ENCODE measurements at regions not wholly inside any gene's neighbourhood (a gene's known extent, or its start where the extent isn't known, plus 50 kb on each side); places are given as distances from the start of the nearest gene placed in this dataset.
"Not testable (repeated sequence)": the region's sequence is repeated elsewhere in the genome, so short reads cannot be mapped to it uniquely, and the experiment has no call there.

- POLR2A ChIA-PET: no interaction called here
- H3K27me3 ChIP-seq (replicated peaks in 2 of 5; ENCODE audit: control insufficient read depth in 4 of 5, insufficient read depth in 5 of 5, low read length in 4 of 5): peaks cover 0 to 2% (median 0%) of the 10 kb centered on the region in 5 experiments
- no peaks in the 10 kb centered on the region for H3K9me3 ChIP-seq (ENCODE audit: control extremely low read depth in 1 of 5, control insufficient read depth in 4 of 5, insufficient read depth in 2 of 5, low read depth in 1 of 5, low read length in 4 of 5)
- no peak overlapping the region for H3K27ac ChIP-seq (ENCODE audit: insufficient read depth in 1 of 2, low read depth in 1 of 2, low read length in 2 of 2, poor library complexity in 1 of 2, severe bottlenecking in 2 of 2)
- 91% methylated on average over 6 of the region's 9 CpGs for WGBS (ENCODE audit: insufficient coverage)
- no peaks in the 10 kb centered on the region for H3K4me1 ChIP-seq (ENCODE audit: control extremely low read depth in 1 of 4, control insufficient read depth in 4 of 4, insufficient read depth in 4 of 4, low read length in 3 of 4)
- CTCF ChIA-PET: no interaction called here
- no peak overlapping the region for H3K4me3 ChIP-seq (ENCODE audit: control insufficient read depth in 1 of 7, extremely low read depth in 1 of 7, insufficient read depth in 4 of 7, low read depth in 2 of 7, low read length in 6 of 7)
- H3K36me3 ChIP-seq (ENCODE audit: control insufficient read depth in 4 of 4, insufficient read depth in 4 of 4, low read length in 3 of 4): no peaks in the 10 kb centered on the region
- no peak for DNase-seq
These were observed 178.6 kb upstream of the CCDC54 start for GRCh38 chr3:107198581-107199181.

- Histone ChIP-seq H3K27me3 (replicated peaks in 2 of 5; ENCODE audit: control insufficient read depth in 4 of 5, insufficient read depth in 5 of 5, low read length in 4 of 5) (peaks cover 0 to 2% (median 0%) of the 10 kb centered on the region in 5 experiments), H3K27ac (ENCODE audit: insufficient read depth in 1 of 2, low read depth in 1 of 2, low read length in 2 of 2, poor library complexity in 1 of 2, severe bottlenecking in 2 of 2) (no peak overlapping the region), H3K36me3 (ENCODE audit: control insufficient read depth in 4 of 4, insufficient read depth in 4 of 4, low read length in 3 of 4) (no peaks in the 10 kb centered on the region), H3K4me1 (ENCODE audit: control extremely low read depth in 1 of 4, control insufficient read depth in 4 of 4, insufficient read depth in 4 of 4, low read length in 3 of 4) (no peaks in the 10 kb centered on the region), H3K4me3 (ENCODE audit: control insufficient read depth in 1 of 7, extremely low read depth in 1 of 7, insufficient read depth in 4 of 7, low read depth in 2 of 7, low read length in 6 of 7) (no peak overlapping the region), H3K9me3 (ENCODE audit: control extremely low read depth in 1 of 5, control insufficient read depth in 4 of 5, insufficient read depth in 2 of 5, low read depth in 1 of 5, low read length in 4 of 5) (no peaks in the 10 kb centered on the region)
- no peak for DNase-seq
- WGBS (ENCODE audit: insufficient coverage): no CpG with 5 or more reads among the region's 1 CpG
- ChIA-PET CTCF (no interaction called here), POLR2A (interaction anchor here (0.6 kb wide), 1 partner anchor 16 kb away, joined by 3 read pairs; no protein-coding TSS in a partner anchor)
These were observed 176.1 kb upstream of the CCDC54 start for GRCh38 chr3:107201146-107201545.

GRCh38 chr3:107202885-107203284, 174.4 kb upstream of the CCDC54 start:
- DNase-seq; H3K4me1 ChIP-seq (ENCODE audit: control extremely low read depth in 1 of 4, control insufficient read depth in 4 of 4, insufficient read depth in 4 of 4, low read length in 3 of 4); H3K27ac ChIP-seq (ENCODE audit: insufficient read depth in 1 of 2, low read depth in 1 of 2, low read length in 2 of 2, poor library complexity in 1 of 2, severe bottlenecking in 2 of 2); POLR2A ChIA-PET; H3K36me3 ChIP-seq (ENCODE audit: control insufficient read depth in 4 of 4, insufficient read depth in 4 of 4, low read length in 3 of 4); H3K9me3 ChIP-seq (ENCODE audit: control extremely low read depth in 1 of 5, control insufficient read depth in 4 of 5, insufficient read depth in 2 of 5, low read depth in 1 of 5, low read length in 4 of 5); H3K4me3 ChIP-seq (ENCODE audit: control insufficient read depth in 1 of 7, extremely low read depth in 1 of 7, insufficient read depth in 4 of 7, low read depth in 2 of 7, low read length in 6 of 7); CTCF ChIA-PET; H3K27me3 ChIP-seq (replicated peaks in 2 of 5; ENCODE audit: control insufficient read depth in 4 of 5, insufficient read depth in 5 of 5, low read length in 4 of 5): not testable (repeated sequence)

- no peaks in the 10 kb centered on the region for H3K36me3 ChIP-seq (ENCODE audit: control insufficient read depth in 4 of 4, insufficient read depth in 4 of 4, low read length in 3 of 4)
- POLR2A ChIA-PET: no interaction called here
- H3K27ac ChIP-seq (ENCODE audit: insufficient read depth in 1 of 2, low read depth in 1 of 2, low read length in 2 of 2, poor library complexity in 1 of 2, severe bottlenecking in 2 of 2): no peak overlapping the region
- CTCF ChIA-PET: no interaction called here
- H3K4me3 ChIP-seq (ENCODE audit: control insufficient read depth in 1 of 7, extremely low read depth in 1 of 7, insufficient read depth in 4 of 7, low read depth in 2 of 7, low read length in 6 of 7): no peak overlapping the region
- H3K4me1 ChIP-seq (ENCODE audit: control extremely low read depth in 1 of 4, control insufficient read depth in 4 of 4, insufficient read depth in 4 of 4, low read length in 3 of 4): no peaks in the 10 kb centered on the region
- DNase-seq: no peak
- H3K9me3 ChIP-seq (ENCODE audit: control extremely low read depth in 1 of 5, control insufficient read depth in 4 of 5, insufficient read depth in 2 of 5, low read depth in 1 of 5, low read length in 4 of 5): no peaks in the 10 kb centered on the region
- H3K27me3 ChIP-seq (replicated peaks in 2 of 5; ENCODE audit: control insufficient read depth in 4 of 5, insufficient read depth in 5 of 5, low read length in 4 of 5): peaks cover 0 to 2% (median 0%) of the 10 kb centered on the region in 5 experiments
These were observed 173.1 kb upstream of the CCDC54 start for GRCh38 chr3:107204121-107204520.

- H3K4me3 ChIP-seq (ENCODE audit: control insufficient read depth in 1 of 7, extremely low read depth in 1 of 7, insufficient read depth in 4 of 7, low read depth in 2 of 7, low read length in 6 of 7): no peak overlapping the region
- H3K4me1 ChIP-seq (ENCODE audit: control extremely low read depth in 1 of 4, control insufficient read depth in 4 of 4, insufficient read depth in 4 of 4, low read length in 3 of 4): no peaks in the 10 kb centered on the region
- H3K9me3 ChIP-seq (ENCODE audit: control extremely low read depth in 1 of 5, control insufficient read depth in 4 of 5, insufficient read depth in 2 of 5, low read depth in 1 of 5, low read length in 4 of 5): no peaks in the 10 kb centered on the region
- CTCF ChIA-PET: interaction anchor here (1.2 kb wide), 1 partner anchor 31 kb away, joined by 3 read pairs; no protein-coding TSS in a partner anchor
- H3K27ac ChIP-seq (ENCODE audit: insufficient read depth in 1 of 2, low read depth in 1 of 2, low read length in 2 of 2, poor library complexity in 1 of 2, severe bottlenecking in 2 of 2): no peak overlapping the region
- H3K36me3 ChIP-seq (ENCODE audit: control insufficient read depth in 4 of 4, insufficient read depth in 4 of 4, low read length in 3 of 4): no peaks in the 10 kb centered on the region
- WGBS (ENCODE audit: insufficient coverage): no CpG with 5 or more reads among the region's 3 CpGs
- no peak for DNase-seq
- H3K27me3 ChIP-seq (replicated peaks in 2 of 5; ENCODE audit: control insufficient read depth in 4 of 5, insufficient read depth in 5 of 5, low read length in 4 of 5): peaks cover 0 to 2% (median 0%) of the 10 kb centered on the region in 5 experiments
- POLR2A ChIA-PET: no interaction called here
These were observed 171.9 kb upstream of the CCDC54 start for GRCh38 chr3:107205358-107205757.

GRCh38 chr3:107206141-107206540, 171.1 kb upstream of the CCDC54 start:
- no peak overlapping the region for H3K4me3 ChIP-seq (ENCODE audit: control insufficient read depth in 1 of 7, extremely low read depth in 1 of 7, insufficient read depth in 4 of 7, low read depth in 2 of 7, low read length in 6 of 7)
- WGBS (ENCODE audit: insufficient coverage): no CpG with 5 or more reads among the region's 1 CpG
- no peaks in the 10 kb centered on the region for H3K9me3 ChIP-seq (ENCODE audit: control extremely low read depth in 1 of 5, control insufficient read depth in 4 of 5, insufficient read depth in 2 of 5, low read depth in 1 of 5, low read length in 4 of 5)
- H3K36me3 ChIP-seq (ENCODE audit: control insufficient read depth in 4 of 4, insufficient read depth in 4 of 4, low read length in 3 of 4): no peaks in the 10 kb centered on the region
- POLR2A ChIA-PET: no interaction called here
- H3K27ac ChIP-seq (ENCODE audit: insufficient read depth in 1 of 2, low read depth in 1 of 2, low read length in 2 of 2, poor library complexity in 1 of 2, severe bottlenecking in 2 of 2): no peak overlapping the region
- H3K27me3 ChIP-seq (replicated peaks in 2 of 5; ENCODE audit: control insufficient read depth in 4 of 5, insufficient read depth in 5 of 5, low read length in 4 of 5): peaks cover 0 to 2% (median 0%) of the 10 kb centered on the region in 5 experiments
- DNase-seq: peak; percentile 8 to 33 (median 22)
- H3K4me1 ChIP-seq (ENCODE audit: control extremely low read depth in 1 of 4, control insufficient read depth in 4 of 4, insufficient read depth in 4 of 4, low read length in 3 of 4): no peaks in the 10 kb centered on the region
- CTCF ChIA-PET: interaction anchor here (1.2 kb wide), 1 partner anchor 30 kb away, joined by 3 read pairs; no protein-coding TSS in a partner anchor

- no peak overlapping the region for H3K27ac ChIP-seq (ENCODE audit: insufficient read depth in 1 of 2, low read depth in 1 of 2, low read length in 2 of 2, poor library complexity in 1 of 2, severe bottlenecking in 2 of 2)
- H3K9me3 ChIP-seq (ENCODE audit: control extremely low read depth in 1 of 5, control insufficient read depth in 4 of 5, insufficient read depth in 2 of 5, low read depth in 1 of 5, low read length in 4 of 5): no peaks in the 10 kb centered on the region
- H3K36me3 ChIP-seq (ENCODE audit: control insufficient read depth in 4 of 4, insufficient read depth in 4 of 4, low read length in 3 of 4): no peaks in the 10 kb centered on the region
- ChIA-PET CTCF (no interaction called here), POLR2A (no interaction called here)
- H3K4me3 ChIP-seq (ENCODE audit: control insufficient read depth in 1 of 7, extremely low read depth in 1 of 7, insufficient read depth in 4 of 7, low read depth in 2 of 7, low read length in 6 of 7): no peak overlapping the region
- H3K4me1 ChIP-seq (ENCODE audit: control extremely low read depth in 1 of 4, control insufficient read depth in 4 of 4, insufficient read depth in 4 of 4, low read length in 3 of 4): no peaks in the 10 kb centered on the region
- DNase-seq: no peak
- peaks cover 0 to 2% (median 0%) of the 10 kb centered on the region in 5 experiments for H3K27me3 ChIP-seq (replicated peaks in 2 of 5; ENCODE audit: control insufficient read depth in 4 of 5, insufficient read depth in 5 of 5, low read length in 4 of 5)
These were observed 170.3 kb upstream of the CCDC54 start for GRCh38 chr3:107206945-107207344.

Measured in common myeloid progenitor, CD34-positive (primary cell).